ENCODE measurements at regions not wholly inside any gene's neighbourhood (a gene's known extent, or its start where the extent isn't known, plus 50 kb on each side); places are given as distances from the start of the nearest gene placed in this dataset.

DNA sequence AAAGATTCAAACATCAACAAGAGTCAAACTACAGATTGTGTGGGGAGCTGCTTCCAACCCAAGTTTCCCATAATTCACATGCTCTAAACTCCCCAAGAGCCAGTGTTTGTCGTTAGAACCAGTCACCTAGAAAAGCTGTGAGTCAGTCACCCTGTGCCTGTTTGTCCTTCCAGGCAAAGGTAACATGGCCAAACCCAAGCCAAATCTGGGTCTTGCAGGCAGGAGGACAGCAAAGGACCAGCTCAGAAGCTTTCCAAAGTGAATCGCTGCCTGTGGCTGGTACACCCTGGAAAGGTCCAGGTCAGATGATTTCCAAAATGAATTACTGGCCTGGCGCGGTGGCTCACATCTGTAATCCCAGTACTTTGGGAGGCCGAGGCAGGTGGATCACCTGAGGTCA lies 251.5 kb downstream of the FAM43A start:
- TF ChIP-seq, protein P1, sequence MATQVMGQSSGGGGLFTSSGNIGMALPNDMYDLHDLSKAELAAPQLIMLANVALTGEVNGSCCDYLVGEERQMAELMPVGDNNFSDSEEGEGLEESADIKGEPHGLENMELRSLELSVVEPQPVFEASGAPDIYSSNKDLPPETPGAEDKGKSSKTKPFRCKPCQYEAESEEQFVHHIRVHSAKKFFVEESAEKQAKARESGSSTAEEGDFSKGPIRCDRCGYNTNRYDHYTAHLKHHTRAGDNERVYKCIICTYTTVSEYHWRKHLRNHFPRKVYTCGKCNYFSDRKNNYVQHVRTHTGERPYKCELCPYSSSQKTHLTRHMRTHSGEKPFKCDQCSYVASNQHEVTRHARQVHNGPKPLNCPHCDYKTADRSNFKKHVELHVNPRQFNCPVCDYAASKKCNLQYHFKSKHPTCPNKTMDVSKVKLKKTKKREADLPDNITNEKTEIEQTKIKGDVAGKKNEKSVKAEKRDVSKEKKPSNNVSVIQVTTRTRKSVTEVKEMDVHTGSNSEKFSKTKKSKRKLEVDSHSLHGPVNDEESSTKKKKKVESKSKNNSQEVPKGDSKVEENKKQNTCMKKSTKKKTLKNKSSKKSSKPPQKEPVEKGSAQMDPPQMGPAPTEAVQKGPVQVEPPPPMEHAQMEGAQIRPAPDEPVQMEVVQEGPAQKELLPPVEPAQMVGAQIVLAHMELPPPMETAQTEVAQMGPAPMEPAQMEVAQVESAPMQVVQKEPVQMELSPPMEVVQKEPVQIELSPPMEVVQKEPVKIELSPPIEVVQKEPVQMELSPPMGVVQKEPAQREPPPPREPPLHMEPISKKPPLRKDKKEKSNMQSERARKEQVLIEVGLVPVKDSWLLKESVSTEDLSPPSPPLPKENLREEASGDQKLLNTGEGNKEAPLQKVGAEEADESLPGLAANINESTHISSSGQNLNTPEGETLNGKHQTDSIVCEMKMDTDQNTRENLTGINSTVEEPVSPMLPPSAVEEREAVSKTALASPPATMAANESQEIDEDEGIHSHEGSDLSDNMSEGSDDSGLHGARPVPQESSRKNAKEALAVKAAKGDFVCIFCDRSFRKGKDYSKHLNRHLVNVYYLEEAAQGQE (IDR thresholded peaks at IDR 0.05; ENCODE audit: low read depth): no peak
- TF ChIP-seq FOXM1 (IDR thresholded peaks at IDR 0.05; ENCODE audit: borderline replicate concordance, low read depth): no peak
- no peak for TF ChIP-seq TCF12 (IDR thresholded peaks at IDR 0.05; ENCODE audit: low read depth)
- no peak for TF ChIP-seq CREB1 (IDR thresholded peaks at IDR 0.05; ENCODE audit: low read depth)
- TF ChIP-seq, protein P2, sequence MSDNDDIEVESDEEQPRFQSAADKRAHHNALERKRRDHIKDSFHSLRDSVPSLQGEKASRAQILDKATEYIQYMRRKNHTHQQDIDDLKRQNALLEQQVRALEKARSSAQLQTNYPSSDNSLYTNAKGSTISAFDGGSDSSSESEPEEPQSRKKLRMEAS (IDR thresholded peaks at IDR 0.05): no peak
